ENCODE measurements at regions not wholly inside any gene's neighbourhood (a gene's known extent, or its start where the extent isn't known, plus 50 kb on each side); places are given as distances from the start of the nearest gene placed in this dataset.

GRCh38 chr1:200311256-200311655 is 98.6 kb downstream of the ZNF281 start:
- ChIA-PET CTCF (interaction anchor here (2.2 kb wide), 1 partner anchor 8 kb away, joined by 8 read pairs; no protein-coding TSS in a partner anchor), POLR2A (no interaction called here)
- TF ChIP-seq CTCF (IDR thresholded peaks at IDR 0.05; ENCODE audit: control extremely low read depth, extremely low read depth, low read depth, missing control alignments): no peak
- DNase-seq (ENCODE audit: extremely low spot score): no peak

GRCh38 chr1:200310824-200311223 is 99.0 kb downstream of the ZNF281 start:
- ChIA-PET CTCF (interaction anchor here (1.3 to 2.2 kb wide), 2 partner anchors 8 to 199 kb away, joined by 4 to 8 read pairs; no protein-coding TSS in a partner anchor), POLR2A (no interaction called here)
- TF ChIP-seq CTCF (IDR thresholded peaks at IDR 0.05; ENCODE audit: control extremely low read depth, extremely low read depth, low read depth, missing control alignments): no peak
- DNase-seq (ENCODE audit: extremely low spot score): no peak

GRCh38 chr1:200307755-200308066 is 102.1 kb downstream of the ZNF281 start:
- POLR2A ChIA-PET: no interaction called here
- no peak for TF ChIP-seq CTCF (IDR thresholded peaks at IDR 0.05; ENCODE audit: control extremely low read depth, extremely low read depth, low read depth, missing control alignments)
- CTCF ChIA-PET: interaction anchor here (0.6 to 3.7 kb wide), 26 partner anchors 10 to 617 kb away, joined by 3 to 16 read pairs (median 4); no protein-coding TSS in a partner anchor
- DNase-seq (ENCODE audit: extremely low spot score): no peak

GRCh38 chr1:200306944-200307754 is 102.7 kb downstream of the ZNF281 start:
- peak; percentile 68 for TF ChIP-seq CTCF (IDR thresholded peaks at IDR 0.05; ENCODE audit: control extremely low read depth, extremely low read depth, low read depth, missing control alignments)
- ChIA-PET POLR2A (no interaction called here), CTCF (interaction anchor here (0.6 to 3.7 kb wide), 31 partner anchors 10 to 617 kb away, joined by 3 to 16 read pairs (median 4); no protein-coding TSS in a partner anchor)
- peak; percentile 58 for DNase-seq (ENCODE audit: extremely low spot score)

GRCh38 chr1:200305806-200306205 is 104.0 kb downstream of the ZNF281 start:
- CTCF ChIA-PET: interaction anchor here (0.7 to 3.7 kb wide), 8 partner anchors 9 to 34 kb away, joined by 3 to 16 read pairs (median 9); no protein-coding TSS in a partner anchor
- POLR2A ChIA-PET: no interaction called here
- no peak for TF ChIP-seq CTCF (IDR thresholded peaks at IDR 0.05; ENCODE audit: control extremely low read depth, extremely low read depth, low read depth, missing control alignments)
- DNase-seq (ENCODE audit: extremely low spot score): no peak

- no peak for DNase-seq (ENCODE audit: extremely low spot score)
- ChIA-PET POLR2A (no interaction called here), CTCF (interaction anchor here (1.0 to 2.1 kb wide), 3 partner anchors 10 to 24 kb away, joined by 3 to 9 read pairs (median 3); no protein-coding TSS in a partner anchor)
- TF ChIP-seq CTCF (IDR thresholded peaks at IDR 0.05; ENCODE audit: control extremely low read depth, extremely low read depth, low read depth, missing control alignments): no peak
Measured at GRCh38 chr1:200304171-200304570, 105.7 kb downstream of the ZNF281 start.

Data from GM10248 (cell line).